ENCODE measurements at regions not wholly inside any gene's neighbourhood (a gene's known extent, or its start where the extent isn't known, plus 50 kb on each side); places are given as distances from the start of the nearest gene placed in this dataset.
"Not testable (repeated sequence)": the region's sequence is repeated elsewhere in the genome, so short reads cannot be mapped to it uniquely, and the experiment has no call there.

DNA sequence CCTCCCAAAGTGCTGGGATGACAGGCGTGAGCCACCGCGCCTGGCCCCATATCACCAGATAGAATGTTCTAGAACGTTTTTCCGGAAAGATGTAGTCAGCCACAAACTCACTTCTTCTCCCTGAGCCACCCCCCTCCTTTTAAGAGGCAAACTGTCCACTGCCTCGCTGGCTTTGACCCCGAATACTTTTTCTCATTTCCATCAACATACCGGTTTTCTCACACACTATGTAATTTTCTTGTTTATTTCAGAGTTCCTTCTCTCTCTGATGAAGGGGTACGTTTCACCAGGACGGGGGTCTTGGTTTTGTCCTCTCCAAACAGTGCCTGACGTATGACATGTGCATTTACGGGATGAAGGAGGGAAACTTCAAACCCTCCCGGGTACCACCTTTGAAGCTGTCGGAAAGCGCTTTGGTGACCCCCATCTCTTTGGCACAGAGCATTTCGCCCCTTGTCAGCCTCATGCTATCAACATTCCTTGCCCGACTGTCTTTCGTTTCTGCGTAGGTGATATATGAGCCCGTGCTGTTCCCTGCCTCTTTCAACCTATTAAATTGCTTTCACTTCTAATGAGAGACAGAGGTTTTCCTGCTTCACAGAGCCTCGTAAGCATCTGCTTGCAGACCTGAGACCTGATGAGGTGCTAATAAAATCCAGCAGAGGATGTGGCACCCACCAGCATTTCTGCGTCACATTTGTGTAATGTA is 73.8 kb downstream of the CRLF2 start:
- peaks cover 0 to 15% (median 0%) of the 10 kb centered on the region in 3 donors for H3K9me3 ChIP-seq (ENCODE audit: control extremely low read depth in 1 of 3, control insufficient read depth in 2 of 3, insufficient read depth in 1 of 3, low read length in 2 of 3)
- intact Hi-C loops (cut with micrococcal nuclease) = no loop called here
- POLR2A ChIA-PET = no interaction called here
- no peaks in the 10 kb centered on the region for H4K20me1 ChIP-seq (ENCODE audit: control insufficient read depth, insufficient read depth, low read length, poor library complexity, severe bottlenecking)
- no peak overlapping the region for H2AFZ ChIP-seq (ENCODE audit: insufficient read depth, low read depth, low read length, poor library complexity, severe bottlenecking)
- DNase-seq = no peak
- H3K4me3 Mint-ChIP-seq = no peak overlapping the region
- H3K27ac ChIP-seq (ENCODE audit: low read length in 2 of 2) = no peak overlapping the region
- H3K9ac ChIP-seq (ENCODE audit: low read length) = no peak overlapping the region
- H3K36me3 ChIP-seq (replicated peaks in 1 of 2; ENCODE audit: control extremely low read depth in 1 of 2, control insufficient read depth in 1 of 2, extremely low read depth in 1 of 2, insufficient read depth in 2 of 2, low read length in 1 of 2) = no peaks in the 10 kb centered on the region
- no peak for TF ChIP-seq CTCF (IDR thresholded peaks at IDR 0.05)
- no peak for TF ChIP-seq EZH2 (IDR thresholded peaks at IDR 0.05; ENCODE audit: borderline replicate concordance, insufficient read depth, low read depth, low read length, poor library complexity, severe bottlenecking)
- H3K27me3 ChIP-seq (replicated peaks in 1 of 4; ENCODE audit: control extremely low read depth in 1 of 4, control insufficient read depth in 3 of 4, insufficient read depth in 4 of 4, low read length in 3 of 4) = no peaks in the 10 kb centered on the region
- H3K4me2 ChIP-seq (replicated peaks; ENCODE audit: low read depth, low read length, poor library complexity, severe bottlenecking) = no peak overlapping the region
- no peak for ATAC-seq (ENCODE audit: low read depth)
- no peak overlapping the region for H3K4me3 ChIP-seq (ENCODE audit: control extremely low read depth in 1 of 5, extremely low read depth in 1 of 5, insufficient read depth in 1 of 5, low read depth in 2 of 5, low read length in 4 of 5)
- H3K27ac Mint-ChIP-seq = no peak overlapping the region
- no peaks in the 10 kb centered on the region for H3K4me1 Mint-ChIP-seq
- no peaks in the 10 kb centered on the region for H3K4me1 ChIP-seq (ENCODE audit: control insufficient read depth in 2 of 2, insufficient read depth in 2 of 2, low read length in 2 of 2)
- H3K9me3 Mint-ChIP-seq (ENCODE audit: insufficient read depth) = no peaks in the 10 kb centered on the region
- 89% methylated on average over 20 of the region's 22 CpGs for WGBS (ENCODE audit: insufficient coverage)
- H3K79me2 ChIP-seq (ENCODE audit: control insufficient read depth, insufficient read depth, low read length) = no peaks in the 10 kb centered on the region
- CTCF ChIA-PET = no interaction called here
- H3K27me3 Mint-ChIP-seq = no peaks in the 10 kb centered on the region

GRCh38 chrX:1137531-1137930 is 74.9 kb downstream of the CRLF2 start:
- POLR2A ChIA-PET = no interaction called here
- H3K4me2 ChIP-seq (replicated peaks; ENCODE audit: low read depth, low read length, poor library complexity, severe bottlenecking) = no peak overlapping the region
- CTCF ChIA-PET = no interaction called here
- H3K9me3 ChIP-seq (ENCODE audit: control extremely low read depth in 1 of 3, control insufficient read depth in 2 of 3, insufficient read depth in 1 of 3, low read length in 2 of 3) = peaks cover 0 to 15% (median 0%) of the 10 kb centered on the region in 3 donors
- ATAC-seq (ENCODE audit: low read depth) (no peak), DNase-seq (no peak)
- TF ChIP-seq CTCF (IDR thresholded peaks at IDR 0.05) = no peak
- no peak for TF ChIP-seq EZH2 (IDR thresholded peaks at IDR 0.05; ENCODE audit: borderline replicate concordance, insufficient read depth, low read depth, low read length, poor library complexity, severe bottlenecking)
- H3K27me3 ChIP-seq (replicated peaks in 1 of 4; ENCODE audit: control extremely low read depth in 1 of 4, control insufficient read depth in 3 of 4, insufficient read depth in 4 of 4, low read length in 3 of 4) = no peaks in the 10 kb centered on the region
- no peaks in the 10 kb centered on the region for H3K4me1 Mint-ChIP-seq
- no peaks in the 10 kb centered on the region for H3K79me2 ChIP-seq (ENCODE audit: control insufficient read depth, insufficient read depth, low read length)
- no peak overlapping the region for H3K27ac ChIP-seq (ENCODE audit: low read length in 2 of 2)
- H3K27ac Mint-ChIP-seq = no peak overlapping the region
- H3K4me3 ChIP-seq (ENCODE audit: control extremely low read depth in 1 of 5, extremely low read depth in 1 of 5, insufficient read depth in 1 of 5, low read depth in 2 of 5, low read length in 4 of 5) = no peak overlapping the region
- intact Hi-C loops (cut with micrococcal nuclease) = no loop called here
- H3K4me1 ChIP-seq (ENCODE audit: control insufficient read depth in 2 of 2, insufficient read depth in 2 of 2, low read length in 2 of 2) = no peaks in the 10 kb centered on the region
- no peaks in the 10 kb centered on the region for H3K27me3 Mint-ChIP-seq
- no peaks in the 10 kb centered on the region for H4K20me1 ChIP-seq (ENCODE audit: control insufficient read depth, insufficient read depth, low read length, poor library complexity, severe bottlenecking)
- H3K36me3 ChIP-seq (replicated peaks in 1 of 2; ENCODE audit: control extremely low read depth in 1 of 2, control insufficient read depth in 1 of 2, extremely low read depth in 1 of 2, insufficient read depth in 2 of 2, low read length in 1 of 2) = no peaks in the 10 kb centered on the region
- H3K9ac ChIP-seq (ENCODE audit: low read length) = no peak overlapping the region
- no peak overlapping the region for H3K4me3 Mint-ChIP-seq
- WGBS (ENCODE audit: insufficient coverage) = 83% methylated on average over 10 of the region's 10 CpGs
- H2AFZ ChIP-seq (ENCODE audit: insufficient read depth, low read depth, low read length, poor library complexity, severe bottlenecking) = no peak overlapping the region
- no peaks in the 10 kb centered on the region for H3K9me3 Mint-ChIP-seq (ENCODE audit: insufficient read depth)

GRCh38 chrX:1136582-1136981 is 75.9 kb downstream of the CRLF2 start:
- H3K9ac ChIP-seq (ENCODE audit: low read length); ATAC-seq (ENCODE audit: low read depth); H3K4me1 Mint-ChIP-seq; POLR2A ChIA-PET; H3K27ac ChIP-seq (ENCODE audit: low read length in 2 of 2); H2AFZ ChIP-seq (ENCODE audit: insufficient read depth, low read depth, low read length, poor library complexity, severe bottlenecking); H3K79me2 ChIP-seq (ENCODE audit: control insufficient read depth, insufficient read depth, low read length); H3K4me2 ChIP-seq (replicated peaks; ENCODE audit: low read depth, low read length, poor library complexity, severe bottlenecking); H4K20me1 ChIP-seq (ENCODE audit: control insufficient read depth, insufficient read depth, low read length, poor library complexity, severe bottlenecking); intact Hi-C loops (cut with micrococcal nuclease); H3K36me3 ChIP-seq (replicated peaks in 1 of 2; ENCODE audit: control extremely low read depth in 1 of 2, control insufficient read depth in 1 of 2, extremely low read depth in 1 of 2, insufficient read depth in 2 of 2, low read length in 1 of 2); DNase-seq; H3K4me1 ChIP-seq (ENCODE audit: control insufficient read depth in 2 of 2, insufficient read depth in 2 of 2, low read length in 2 of 2); H3K27ac Mint-ChIP-seq; H3K27me3 ChIP-seq (replicated peaks in 1 of 4; ENCODE audit: control extremely low read depth in 1 of 4, control insufficient read depth in 3 of 4, insufficient read depth in 4 of 4, low read length in 3 of 4); H3K9me3 Mint-ChIP-seq (ENCODE audit: insufficient read depth); CTCF ChIA-PET; H3K4me3 ChIP-seq (ENCODE audit: control extremely low read depth in 1 of 5, extremely low read depth in 1 of 5, insufficient read depth in 1 of 5, low read depth in 2 of 5, low read length in 4 of 5); H3K27me3 Mint-ChIP-seq; H3K4me3 Mint-ChIP-seq: not testable (repeated sequence)
- 74% methylated on average over 3 of the region's 8 CpGs for WGBS (ENCODE audit: insufficient coverage)
- peaks cover 0 to 15% (median 0%) of the 10 kb centered on the region in 3 donors for H3K9me3 ChIP-seq (ENCODE audit: control extremely low read depth in 1 of 3, control insufficient read depth in 2 of 3, insufficient read depth in 1 of 3, low read length in 2 of 3)
